ENCODE measurements at regions not wholly inside any gene's neighbourhood (a gene's known extent, or its start where the extent isn't known, plus 50 kb on each side); places are given as distances from the start of the nearest gene placed in this dataset.

- intact Hi-C loops (cut with DNase I) = no loop called here
- Histone ChIP-seq H3K27me3 (no peaks in the 10 kb centered on the region), H3K9me3 (no peaks in the 10 kb centered on the region), H3K27ac (no peak overlapping the region), H3K36me3 (no peaks in the 10 kb centered on the region), H3K4me3 (no peak overlapping the region), H3K4me1 (no peaks in the 10 kb centered on the region)
- TF ChIP-seq CTCF (IDR thresholded peaks at IDR 0.05) = no peak
- DNase-seq (ENCODE audit: low spot score in 2 of 2) = no peak
Measured at GRCh38 chr6:118761645-118762044, 110.3 kb upstream of the CEP85L start.

- Histone ChIP-seq H3K27me3 (no peaks in the 10 kb centered on the region), H3K4me3 (no peak overlapping the region), H3K36me3 (no peaks in the 10 kb centered on the region), H3K27ac (no peak overlapping the region), H3K9me3 (no peaks in the 10 kb centered on the region), H3K4me1 (no peaks in the 10 kb centered on the region)
- TF ChIP-seq CTCF (IDR thresholded peaks at IDR 0.05) = no peak
- no peak for DNase-seq (ENCODE audit: low spot score in 2 of 2)
- intact Hi-C loops (cut with DNase I) = no loop called here
Measured at GRCh38 chr6:118758946-118759345, 107.6 kb upstream of the CEP85L start.

GRCh38 chr6:118755941-118756646 is 104.7 kb upstream of the CEP85L start:
- Histone ChIP-seq H3K4me1 (no peaks in the 10 kb centered on the region), H3K36me3 (no peaks in the 10 kb centered on the region), H3K9me3 (no peaks in the 10 kb centered on the region), H3K4me3 (no peak overlapping the region), H3K27me3 (no peaks in the 10 kb centered on the region), H3K27ac (no peak overlapping the region)
- intact Hi-C loops (cut with DNase I) = no loop called here
- DNase-seq (ENCODE audit: low spot score in 2 of 2) = no peak
- TF ChIP-seq CTCF (IDR thresholded peaks at IDR 0.05) = no peak

- Histone ChIP-seq H3K9me3 (no peaks in the 10 kb centered on the region), H3K27me3 (no peaks in the 10 kb centered on the region), H3K36me3 (no peaks in the 10 kb centered on the region), H3K4me3 (no peak overlapping the region), H3K27ac (no peak overlapping the region), H3K4me1 (peaks cover 0 to 4% of the 10 kb centered on the region in 2 donors)
- no peak for DNase-seq (ENCODE audit: low spot score in 2 of 2)
- intact Hi-C loops (cut with DNase I) = no loop called here
- TF ChIP-seq CTCF (IDR thresholded peaks at IDR 0.05) = no peak
Measured at GRCh38 chr6:118752803-118753202, 101.4 kb upstream of the CEP85L start.

GRCh38 chr6:118751072-118751471 is 99.7 kb upstream of the CEP85L start:
- no peaks in the 10 kb centered on the region for H3K9me3 ChIP-seq
- H3K4me3 ChIP-seq = no peak overlapping the region
- H3K4me1 ChIP-seq = peaks cover 0 to 4% of the 10 kb centered on the region in 2 donors
- intact Hi-C loops (cut with DNase I) = no loop called here
- no peak for TF ChIP-seq CTCF (IDR thresholded peaks at IDR 0.05)
- H3K27me3 ChIP-seq = no peaks in the 10 kb centered on the region
- no peak for DNase-seq (ENCODE audit: low spot score in 2 of 2)
- H3K36me3 ChIP-seq = no peaks in the 10 kb centered on the region
- no peak overlapping the region for H3K27ac ChIP-seq

- no peaks in the 10 kb centered on the region for H3K9me3 ChIP-seq
- intact Hi-C loops (cut with DNase I) = no loop called here
- H3K4me3 ChIP-seq = no peak overlapping the region
- H3K4me1 ChIP-seq = peaks cover 0 to 4% of the 10 kb centered on the region in 2 donors
- no peaks in the 10 kb centered on the region for H3K27me3 ChIP-seq
- no peak for DNase-seq (ENCODE audit: low spot score in 2 of 2)
- H3K27ac ChIP-seq = no peak overlapping the region
- TF ChIP-seq CTCF (IDR thresholded peaks at IDR 0.05) = no peak
- H3K36me3 ChIP-seq = no peaks in the 10 kb centered on the region
Measured at GRCh38 chr6:118750143-118750542, 98.8 kb upstream of the CEP85L start.

All from ascending aorta (tissue), 2 donors.